ENCODE measurements at regions not wholly inside any gene's neighbourhood (a gene's known extent, or its start where the extent isn't known, plus 50 kb on each side); places are given as distances from the start of the nearest gene placed in this dataset.

- Histone ChIP-seq H3K27ac (ENCODE audit: insufficient read depth, low read depth, low read length) (no peak overlapping the region), H3K4me1 (ENCODE audit: control insufficient read depth, extremely low read depth, insufficient read depth, low read length) (no peaks in the 10 kb centered on the region), H3K4me2 (ENCODE audit: insufficient read depth, low read length) (no peak overlapping the region), H3K36me3 (ENCODE audit: control insufficient read depth in 2 of 2, extremely low read depth in 1 of 2, insufficient read depth in 2 of 2, low read length in 2 of 2) (no peaks in the 10 kb centered on the region), H3K4me3 (replicated peaks in 1 of 3; ENCODE audit: insufficient read depth in 1 of 3, low read depth in 1 of 3, low read length in 3 of 3) (no peak overlapping the region), H3K9ac (replicated peaks; ENCODE audit: extremely low read depth, insufficient read depth, low read length) (no peak overlapping the region), H3K79me2 (ENCODE audit: control insufficient read depth, insufficient read depth, low read length) (no peaks in the 10 kb centered on the region), H2AFZ (ENCODE audit: low read depth, low read length) (no peak overlapping the region), H3K27me3 (ENCODE audit: control insufficient read depth in 2 of 2, insufficient read depth in 2 of 2, low read length in 2 of 2) (peaks cover 0 to 2% of the 10 kb centered on the region in 2 experiments), H3K9me3 (replicated peaks; ENCODE audit: control insufficient read depth, insufficient read depth, low read length) (no peaks in the 10 kb centered on the region), H3K9me1 (replicated peaks; ENCODE audit: control insufficient read depth, extremely low read depth, insufficient read depth, low read length) (no peaks in the 10 kb centered on the region), H4K20me1 (replicated peaks; ENCODE audit: control insufficient read depth, extremely low read depth, insufficient read depth, low read length) (no peaks in the 10 kb centered on the region)
- intact Hi-C loops (cut with micrococcal nuclease) = no loop called here
- no TSS peak for BruUV-seq (replicated peaks)
- DNase-seq (ENCODE audit: low read depth, low spot score) (no peak), FAIRE-seq (no peak)
- ChIA-PET CTCF (no interaction called here), POLR2A (no interaction called here)
- TF ChIP-seq JUN (IDR thresholded peaks at IDR 0.05; ENCODE audit: borderline replicate concordance, insufficient read depth, insufficient read length, low read depth) = no peak
- TF ChIP-seq CTCF (IDR thresholded peaks at IDR 0.05; ENCODE audit: extremely low read depth in 1 of 2, insufficient read depth in 1 of 2, low read depth in 1 of 2, low read length in 2 of 2) = no peak
- no peak for TF ChIP-seq MYC (IDR thresholded peaks at IDR 0.05; ENCODE audit: low read depth, low read length)
- TF ChIP-seq POLR2A (IDR thresholded peaks at IDR 0.05; ENCODE audit: low read depth, low read length) = no peak
- TF ChIP-seq MAX (IDR thresholded peaks at IDR 0.05; ENCODE audit: insufficient read depth, insufficient read length) = no peak
- no peak for TF ChIP-seq POLR2AphosphoS5 (IDR thresholded peaks at IDR 0.05; ENCODE audit: insufficient read depth, low read depth, low read length)
- no peak for TF ChIP-seq FOS (IDR thresholded peaks at IDR 0.05; ENCODE audit: borderline replicate concordance, insufficient read depth, low read length)
- no peak for TF ChIP-seq EZH2 (IDR thresholded peaks at IDR 0.05; ENCODE audit: borderline replicate concordance, low read depth, low read length, severe bottlenecking)
- TF ChIP-seq GATA2 (IDR thresholded peaks at IDR 0.05; ENCODE audit: insufficient read depth, insufficient read length, low read depth, low read length) = no peak
- dilution Hi-C loops (cut with MboI; ENCODE audit: extremely low pct_ligation_motif_present, low sequenced_read_pairs) = no loop called here
Observed at GRCh38 chrX:40473460-40474204, 107.1 kb upstream of the ATP6AP2 start.

All from endothelial cell of umbilical vein (primary cell).